HEK293 (cell line): ENCODE measurements at regions not wholly inside any gene's neighbourhood (a gene's known extent, or its start where the extent isn't known, plus 50 kb on each side); places are given as distances from the start of the nearest gene placed in this dataset.

Source experiments
- CTCF ChIA-PET: fragments of 350-600 bp; formaldehyde crosslinking; extraction: SDS; loops from one replicate; lab custom pipeline; 2021; ENCODE audit warnings: antibody characterized with exemption; lab: Yijun Ruan, JAX
- POLR2A ChIA-PET: fragments of 300-600 bp; formaldehyde crosslinking; extraction: SDS; loops from one replicate; lab custom pipeline; 2020; ENCODE audit warnings: antibody characterized with exemption, inconsistent platforms; lab: Yijun Ruan, JAX
- H3K27ac ChIP-seq: fragments of 200-500 bp; sonication (Bioruptor generic); 2 replicates; pipeline ENCODE4 v1.5.1; 2014; ENCODE audit warnings: low read depth, low read length, control low read depth, inconsistent platforms; ENCODE audit errors: extremely low read depth
- H3K36me3 ChIP-seq, 2 experiments: fragments of 200-500 bp in 1 of 2; sonication (Bioruptor generic) in 1 of 2; 1 replicate in 1 of 2; 2 replicates in 1 of 2; pipeline ENCODE4 v1.5.1; 2014 to 2017; ENCODE audit warnings: inconsistent platforms in 2 of 2, low read length in 2 of 2; ENCODE audit not compliant: control insufficient read depth in 2 of 2, insufficient read depth in 1 of 2
- H3K4me1 ChIP-seq: fragments of 200-500 bp; sonication (Bioruptor generic); 2 replicates; pipeline ENCODE4 v1.5.1; 2014; ENCODE audit warnings: mild to moderate bottlenecking, low read length, inconsistent platforms; ENCODE audit not compliant: control insufficient read depth, insufficient read depth
- H3K4me3 ChIP-seq: 2 replicates; pipeline ENCODE4 v1.5.1; 2011; ENCODE audit warnings: low read depth, mild to moderate bottlenecking, control low read depth, low read length, moderate library complexity
- H3K9me3 ChIP-seq: fragments of 200-500 bp; sonication (Bioruptor generic); 2 replicates; pipeline ENCODE4 v1.5.1; 2014; ENCODE audit warnings: low read depth, low read length, inconsistent platforms; ENCODE audit not compliant: control insufficient read depth, insufficient read depth
- HOXC10 ChIP-seq: sonication (generic); formaldehyde crosslinking; IDR thresholded peaks from 2 replicates; pipeline ENCODE4 v1.8.1; 2023; ENCODE audit warnings: mild to moderate bottlenecking, missing genetic modification reagents
- OVOL3 ChIP-seq: fragments of 450-650 bp; formaldehyde crosslinking; IDR thresholded peaks from 2 replicates; pipeline ENCODE4 v1.5.1; 2016; ENCODE audit warnings: missing biosample characterization, missing genetic modification characterization
- SALL2 ChIP-seq: fragments of 450-650 bp; formaldehyde crosslinking; IDR thresholded peaks from 2 replicates; pipeline ENCODE4 v1.5.0; 2017; ENCODE audit warnings: missing biosample characterization, mild to moderate bottlenecking, missing genetic modification characterization, borderline replicate concordance
- SP3 ChIP-seq: fragments of 450-650 bp; formaldehyde crosslinking; IDR thresholded peaks from 2 replicates; pipeline ENCODE4 v1.5.1; 2016; ENCODE audit warnings: missing biosample characterization, missing genetic modification characterization
- WT1 ChIP-seq: fragments of 450-650 bp; formaldehyde crosslinking; IDR thresholded peaks from 2 replicates; pipeline ENCODE4 v1.5.1; 2016; ENCODE audit warnings: missing biosample characterization, missing genetic modification characterization
- ZFP37 ChIP-seq: fragments of 450-650 bp; formaldehyde crosslinking; IDR thresholded peaks from 2 replicates; pipeline ENCODE4 v1.5.1; 2016; ENCODE audit warnings: missing biosample characterization, missing genetic modification characterization
- ZNF10 ChIP-seq: fragments of 450-650 bp; formaldehyde crosslinking; IDR thresholded peaks from 2 replicates; pipeline ENCODE4 v1.5.1; 2017; ENCODE audit warnings: missing biosample characterization, missing genetic modification characterization
- ZNF202 ChIP-seq: fragments of 450-650 bp; formaldehyde crosslinking; IDR thresholded peaks from 2 replicates; pipeline ENCODE4 v1.5.1; 2016; ENCODE audit warnings: missing biosample characterization, missing genetic modification characterization, borderline replicate concordance
- ZNF302 ChIP-seq: fragments of 450-650 bp; formaldehyde crosslinking; IDR thresholded peaks from 2 replicates; pipeline ENCODE4 v1.5.1; 2016; ENCODE audit warnings: missing biosample characterization, missing genetic modification characterization, low read depth
- ZNF354C ChIP-seq: fragments of 450-650 bp; formaldehyde crosslinking; IDR thresholded peaks from 2 replicates; pipeline ENCODE4 v1.5.1; 2016; ENCODE audit warnings: missing biosample characterization, missing genetic modification characterization, low read depth, borderline replicate concordance
- ZNF529 ChIP-seq: fragments of 450-650 bp; formaldehyde crosslinking; IDR thresholded peaks from 2 replicates; pipeline ENCODE4 v1.5.1; 2017; ENCODE audit warnings: missing genetic modification characterization, missing biosample characterization; ENCODE audit not compliant: insufficient replicate concordance
- ZNF530 ChIP-seq: fragments of 450-650 bp; formaldehyde crosslinking; IDR thresholded peaks from 2 replicates; pipeline ENCODE4 v1.5.1; 2016; ENCODE audit warnings: low read depth, missing biosample characterization, missing genetic modification characterization
- ZNF549 ChIP-seq: fragments of 450-650 bp; IDR thresholded peaks from 2 replicates; pipeline ENCODE4 v1.5.1; 2018; ENCODE audit warnings: missing biosample characterization, missing genetic modification characterization, mild to moderate bottlenecking, inconsistent platforms, moderate library complexity
- ZNF560 ChIP-seq: fragments of 450-650 bp; formaldehyde crosslinking; IDR thresholded peaks from 2 replicates; pipeline ENCODE4 v1.5.1; 2017; ENCODE audit warnings: missing biosample characterization, missing genetic modification characterization, borderline replicate concordance
- ZNF600 ChIP-seq: fragments of 450-650 bp; formaldehyde crosslinking; IDR thresholded peaks from 2 replicates; pipeline ENCODE4 v1.5.1; 2016; ENCODE audit warnings: missing biosample characterization, missing genetic modification characterization
- ZNF654 ChIP-seq: fragments of 450-650 bp; formaldehyde crosslinking; IDR thresholded peaks from 2 replicates; pipeline ENCODE4 v1.5.1; 2016; ENCODE audit warnings: low read depth, missing biosample characterization, missing genetic modification characterization
- TF ChIP-seq, protein P1 (sequence below): fragments of 450-650 bp; formaldehyde crosslinking; IDR thresholded peaks from 2 replicates; pipeline ENCODE4 v1.5.1; 2016; ENCODE audit warnings: missing biosample characterization, missing genetic modification characterization
- TF ChIP-seq, protein P2 (sequence below): fragments of 450-650 bp; formaldehyde crosslinking; IDR thresholded peaks from 2 replicates; pipeline ENCODE4 v1.5.1; 2017; ENCODE audit warnings: missing biosample characterization, missing genetic modification characterization
- TF ChIP-seq, protein P3 (sequence below): fragments of 450-650 bp; formaldehyde crosslinking; IDR thresholded peaks from 2 replicates; pipeline ENCODE4 v1.5.1; 2016; ENCODE audit warnings: missing biosample characterization, missing genetic modification characterization
- TF ChIP-seq, protein P4 (sequence below): fragments of 450-650 bp; formaldehyde crosslinking; IDR thresholded peaks from 2 replicates; pipeline ENCODE4 v1.5.1; 2017; ENCODE audit warnings: missing biosample characterization, missing genetic modification characterization
- TF ChIP-seq, protein P5 (sequence below): fragments of 450-650 bp; formaldehyde crosslinking; IDR thresholded peaks from 2 replicates; pipeline ENCODE4 v1.5.1; 2016; ENCODE audit warnings: missing biosample characterization, missing genetic modification characterization, borderline replicate concordance
- TF ChIP-seq, protein P6 (sequence below): fragments of 450-650 bp; formaldehyde crosslinking; IDR thresholded peaks from 2 replicates; pipeline ENCODE4 v1.5.1; 2017; ENCODE audit warnings: missing biosample characterization, mild to moderate bottlenecking, missing genetic modification characterization, moderate library complexity

DNA sequence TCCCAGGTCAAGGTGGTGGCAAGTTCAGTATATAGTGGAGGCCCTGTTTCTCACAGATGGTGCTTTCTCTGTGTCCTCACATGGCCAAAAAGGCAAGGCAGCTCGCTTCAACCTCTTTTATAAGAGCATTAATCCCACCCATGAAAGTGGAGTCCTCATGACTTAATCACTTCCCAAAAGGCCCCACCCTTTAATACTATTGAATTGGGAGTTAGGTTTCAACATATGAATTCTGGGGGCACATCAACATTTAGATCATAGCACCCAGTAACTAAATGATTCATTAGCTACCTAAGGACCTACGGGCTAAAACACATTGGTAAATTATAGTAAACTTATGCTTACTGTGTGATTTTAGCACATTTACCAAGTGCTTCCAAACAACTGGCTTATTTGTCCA, 317.9 kb downstream of the LTN1 start:
- Histone ChIP-seq H3K4me3 (no peak overlapping the region), H3K4me1 (no peaks in the 10 kb centered on the region), H3K9me3 (no peaks in the 10 kb centered on the region), H3K36me3 (no peaks in the 10 kb centered on the region), H3K27ac (no peak overlapping the region)
- TF ChIP-seq, protein P1, sequence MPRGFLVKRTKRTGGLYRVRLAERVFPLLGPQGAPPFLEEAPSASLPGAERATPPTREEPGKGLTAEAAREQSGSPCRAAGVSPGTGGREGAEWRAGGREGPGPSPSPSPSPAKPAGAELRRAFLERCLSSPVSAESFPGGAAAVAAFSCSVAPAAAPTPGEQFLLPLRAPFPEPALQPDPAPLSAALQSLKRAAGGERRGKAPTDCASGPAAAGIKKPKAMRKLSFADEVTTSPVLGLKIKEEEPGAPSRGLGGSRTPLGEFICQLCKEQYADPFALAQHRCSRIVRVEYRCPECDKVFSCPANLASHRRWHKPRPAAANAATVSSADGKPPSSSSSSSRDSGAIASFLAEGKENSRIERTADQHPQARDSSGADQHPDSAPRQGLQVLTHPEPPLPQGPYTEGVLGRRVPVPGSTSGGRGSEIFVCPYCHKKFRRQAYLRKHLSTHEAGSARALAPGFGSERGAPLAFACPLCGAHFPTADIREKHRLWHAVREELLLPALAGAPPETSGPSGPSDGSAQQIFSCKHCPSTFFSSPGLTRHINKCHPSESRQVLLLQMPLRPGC: no peak
- TF ChIP-seq OVOL3 (no peak), ZNF354C (tag by site-specific recombination) (no peak), ZFP37 (tag by site-specific recombination) (no peak), SP3 (tag by site-specific recombination) (no peak), HOXC10 (CRISPR knock-in tag) (no peak), SALL2 (tag by site-specific recombination) (no peak)
- TF ChIP-seq, protein P2, sequence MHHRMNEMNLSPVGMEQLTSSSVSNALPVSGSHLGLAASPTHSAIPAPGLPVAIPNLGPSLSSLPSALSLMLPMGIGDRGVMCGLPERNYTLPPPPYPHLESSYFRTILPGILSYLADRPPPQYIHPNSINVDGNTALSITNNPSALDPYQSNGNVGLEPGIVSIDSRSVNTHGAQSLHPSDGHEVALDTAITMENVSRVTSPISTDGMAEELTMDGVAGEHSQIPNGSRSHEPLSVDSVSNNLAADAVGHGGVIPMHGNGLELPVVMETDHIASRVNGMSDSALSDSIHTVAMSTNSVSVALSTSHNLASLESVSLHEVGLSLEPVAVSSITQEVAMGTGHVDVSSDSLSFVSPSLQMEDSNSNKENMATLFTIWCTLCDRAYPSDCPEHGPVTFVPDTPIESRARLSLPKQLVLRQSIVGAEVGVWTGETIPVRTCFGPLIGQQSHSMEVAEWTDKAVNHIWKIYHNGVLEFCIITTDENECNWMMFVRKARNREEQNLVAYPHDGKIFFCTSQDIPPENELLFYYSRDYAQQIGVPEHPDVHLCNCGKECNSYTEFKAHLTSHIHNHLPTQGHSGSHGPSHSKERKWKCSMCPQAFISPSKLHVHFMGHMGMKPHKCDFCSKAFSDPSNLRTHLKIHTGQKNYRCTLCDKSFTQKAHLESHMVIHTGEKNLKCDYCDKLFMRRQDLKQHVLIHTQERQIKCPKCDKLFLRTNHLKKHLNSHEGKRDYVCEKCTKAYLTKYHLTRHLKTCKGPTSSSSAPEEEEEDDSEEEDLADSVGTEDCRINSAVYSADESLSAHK (tag by site-specific recombination): no peak
- TF ChIP-seq, protein P3, sequence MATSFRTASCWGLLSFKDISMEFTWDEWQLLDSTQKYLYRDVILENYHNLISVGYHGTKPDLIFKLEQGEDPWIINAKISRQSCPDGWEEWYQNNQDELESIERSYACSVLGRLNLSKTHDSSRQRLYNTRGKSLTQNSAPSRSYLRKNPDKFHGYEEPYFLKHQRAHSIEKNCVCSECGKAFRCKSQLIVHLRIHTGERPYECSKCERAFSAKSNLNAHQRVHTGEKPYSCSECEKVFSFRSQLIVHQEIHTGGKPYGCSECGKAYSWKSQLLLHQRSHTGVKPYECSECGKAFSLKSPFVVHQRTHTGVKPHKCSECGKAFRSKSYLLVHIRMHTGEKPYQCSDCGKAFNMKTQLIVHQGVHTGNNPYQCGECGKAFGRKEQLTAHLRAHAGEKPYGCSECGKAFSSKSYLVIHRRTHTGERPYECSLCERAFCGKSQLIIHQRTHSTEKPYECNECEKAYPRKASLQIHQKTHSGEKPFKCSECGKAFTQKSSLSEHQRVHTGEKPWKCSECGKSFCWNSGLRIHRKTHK: no peak
- ChIA-PET POLR2A (no interaction called here), CTCF (interaction anchor here (0.6 kb wide), 1 partner anchor 54 kb away, joined by 3 read pairs; no protein-coding TSS in a partner anchor)

DNA sequence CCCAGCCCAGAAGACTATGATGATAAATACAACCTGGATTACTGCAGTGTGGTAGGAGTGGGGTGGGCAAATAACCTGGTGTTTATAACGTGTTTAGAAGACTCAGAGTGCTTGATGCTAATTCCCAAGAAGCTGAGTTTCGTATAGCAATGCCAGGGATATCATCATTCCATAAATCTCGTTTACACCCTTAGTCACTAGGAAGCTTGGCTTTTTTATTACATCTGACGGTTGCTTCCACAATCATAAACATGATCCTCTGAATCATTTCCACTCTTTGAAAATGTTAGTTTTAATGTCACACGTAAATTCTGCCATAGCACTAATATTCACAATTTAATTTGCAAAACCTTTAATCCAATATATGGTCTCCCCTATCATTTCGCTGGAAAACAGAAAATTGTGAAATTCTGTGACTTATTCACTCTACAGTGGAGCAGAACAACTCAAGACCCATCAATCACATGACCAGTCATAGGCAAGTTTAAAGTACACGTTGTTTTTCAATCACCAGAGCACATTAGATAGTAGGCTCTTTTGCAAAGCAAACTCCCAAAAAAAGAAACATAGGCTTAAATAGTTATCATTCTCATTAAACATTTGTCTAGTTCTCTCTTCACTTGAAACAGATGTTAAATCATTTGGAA, 321.0 kb downstream of the LTN1 start:
- no peak overlapping the region for H3K4me3 ChIP-seq
- ChIA-PET CTCF (interaction anchor here (0.7 kb wide), 1 partner anchor 1939 kb away, joined by 3 read pairs; no protein-coding TSS in a partner anchor), POLR2A (no interaction called here)
- TF ChIP-seq ZNF549 (tag by site-specific recombination) (no peak), ZNF302 (no peak), ZNF529 (tag by site-specific recombination) (no peak), ZNF600 (tag by site-specific recombination) (no peak), ZNF10 (tag by site-specific recombination) (no peak), ZNF560 (tag by site-specific recombination) (no peak), ZNF654 (tag by site-specific recombination) (no peak), ZNF202 (tag by site-specific recombination) (no peak), ZNF530 (no peak), ZNF354C (tag by site-specific recombination) (no peak), WT1 (no peak)
- TF ChIP-seq, protein P4, sequence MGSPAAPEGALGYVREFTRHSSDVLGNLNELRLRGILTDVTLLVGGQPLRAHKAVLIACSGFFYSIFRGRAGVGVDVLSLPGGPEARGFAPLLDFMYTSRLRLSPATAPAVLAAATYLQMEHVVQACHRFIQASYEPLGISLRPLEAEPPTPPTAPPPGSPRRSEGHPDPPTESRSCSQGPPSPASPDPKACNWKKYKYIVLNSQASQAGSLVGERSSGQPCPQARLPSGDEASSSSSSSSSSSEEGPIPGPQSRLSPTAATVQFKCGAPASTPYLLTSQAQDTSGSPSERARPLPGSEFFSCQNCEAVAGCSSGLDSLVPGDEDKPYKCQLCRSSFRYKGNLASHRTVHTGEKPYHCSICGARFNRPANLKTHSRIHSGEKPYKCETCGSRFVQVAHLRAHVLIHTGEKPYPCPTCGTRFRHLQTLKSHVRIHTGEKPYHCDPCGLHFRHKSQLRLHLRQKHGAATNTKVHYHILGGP (tag by site-specific recombination): no peak
- TF ChIP-seq, protein P5, sequence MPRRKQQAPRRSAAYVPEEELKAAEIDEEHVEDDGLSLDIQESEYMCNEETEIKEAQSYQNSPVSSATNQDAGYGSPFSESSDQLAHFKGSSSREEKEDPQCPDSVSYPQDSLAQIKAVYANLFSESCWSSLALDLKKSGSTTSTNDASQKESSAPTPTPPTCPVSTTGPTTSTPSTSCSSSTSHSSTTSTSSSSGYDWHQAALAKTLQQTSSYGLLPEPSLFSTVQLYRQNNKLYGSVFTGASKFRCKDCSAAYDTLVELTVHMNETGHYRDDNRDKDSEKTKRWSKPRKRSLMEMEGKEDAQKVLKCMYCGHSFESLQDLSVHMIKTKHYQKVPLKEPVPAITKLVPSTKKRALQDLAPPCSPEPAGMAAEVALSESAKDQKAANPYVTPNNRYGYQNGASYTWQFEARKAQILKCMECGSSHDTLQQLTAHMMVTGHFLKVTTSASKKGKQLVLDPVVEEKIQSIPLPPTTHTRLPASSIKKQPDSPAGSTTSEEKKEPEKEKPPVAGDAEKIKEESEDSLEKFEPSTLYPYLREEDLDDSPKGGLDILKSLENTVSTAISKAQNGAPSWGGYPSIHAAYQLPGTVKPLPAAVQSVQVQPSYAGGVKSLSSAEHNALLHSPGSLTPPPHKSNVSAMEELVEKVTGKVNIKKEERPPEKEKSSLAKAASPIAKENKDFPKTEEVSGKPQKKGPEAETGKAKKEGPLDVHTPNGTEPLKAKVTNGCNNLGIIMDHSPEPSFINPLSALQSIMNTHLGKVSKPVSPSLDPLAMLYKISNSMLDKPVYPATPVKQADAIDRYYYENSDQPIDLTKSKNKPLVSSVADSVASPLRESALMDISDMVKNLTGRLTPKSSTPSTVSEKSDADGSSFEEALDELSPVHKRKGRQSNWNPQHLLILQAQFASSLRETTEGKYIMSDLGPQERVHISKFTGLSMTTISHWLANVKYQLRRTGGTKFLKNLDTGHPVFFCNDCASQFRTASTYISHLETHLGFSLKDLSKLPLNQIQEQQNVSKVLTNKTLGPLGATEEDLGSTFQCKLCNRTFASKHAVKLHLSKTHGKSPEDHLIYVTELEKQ (tag by site-specific recombination): no peak
- TF ChIP-seq, protein P6, sequence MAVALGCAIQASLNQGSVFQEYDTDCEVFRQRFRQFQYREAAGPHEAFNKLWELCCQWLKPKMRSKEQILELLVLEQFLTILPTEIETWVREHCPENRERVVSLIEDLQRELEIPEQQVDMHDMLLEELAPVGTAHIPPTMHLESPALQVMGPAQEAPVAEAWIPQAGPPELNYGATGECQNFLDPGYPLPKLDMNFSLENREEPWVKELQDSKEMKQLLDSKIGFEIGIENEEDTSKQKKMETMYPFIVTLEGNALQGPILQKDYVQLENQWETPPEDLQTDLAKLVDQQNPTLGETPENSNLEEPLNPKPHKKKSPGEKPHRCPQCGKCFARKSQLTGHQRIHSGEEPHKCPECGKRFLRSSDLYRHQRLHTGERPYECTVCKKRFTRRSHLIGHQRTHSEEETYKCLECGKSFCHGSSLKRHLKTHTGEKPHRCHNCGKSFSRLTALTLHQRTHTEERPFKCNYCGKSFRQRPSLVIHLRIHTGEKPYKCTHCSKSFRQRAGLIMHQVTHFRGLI (tag by site-specific recombination): no peak

More for the DNA sequence above, 321.0 kb downstream of the LTN1 start:
- no peaks in the 10 kb centered on the region for H3K4me1 ChIP-seq
- H3K36me3 ChIP-seq: no peaks in the 10 kb centered on the region
- no peak overlapping the region for H3K27ac ChIP-seq
- H3K9me3 ChIP-seq: no peaks in the 10 kb centered on the region
